A673 (cell line): ENCODE measurements at regions not wholly inside any gene's neighbourhood (a gene's known extent, or its start where the extent isn't known, plus 50 kb on each side); places are given as distances from the start of the nearest gene placed in this dataset.

Source experiments
- CTCF ChIP-seq: fragments of 300-800, 200-600 bp; sonication (generic); conservative IDR thresholded peaks from 2 replicates; pipeline ENCODE4 v1.5.1; 2017; ENCODE audit warnings: low read depth, mild to moderate bottlenecking, antibody characterized with exemption, low read length, moderate library complexity, mixed read lengths
- EZH2 ChIP-seq: fragments of 200-600 bp; sonication (generic); IDR thresholded peaks from 2 replicates; pipeline ENCODE4 v1.6.1; 2017; ENCODE audit warnings: borderline replicate concordance, low read depth, mild to moderate bottlenecking, mixed read lengths, antibody characterized with exemption, low read length; ENCODE audit not compliant: poor library complexity, severe bottlenecking

GRCh38 chr16:17571499-17572093 lies 100.8 kb upstream of the XYLT1 start:
- TF ChIP-seq CTCF: no peak
- no peak for TF ChIP-seq EZH2
